ENCODE measurements at regions not wholly inside any gene's neighbourhood (a gene's known extent, or its start where the extent isn't known, plus 50 kb on each side); places are given as distances from the start of the nearest gene placed in this dataset.
"Not testable (repeated sequence)": the region's sequence is repeated elsewhere in the genome, so short reads cannot be mapped to it uniquely, and the experiment has no call there.

- DNase-seq, result no peak
Measured at GRCh38 chr5:6273090-6273735, 105.1 kb downstream of the MED10 start.

GRCh38 chr5:6269925-6270324 lies 108.4 kb downstream of the MED10 start:
- DNase-seq, result no peak

GRCh38 chr5:6266671-6267197 lies 111.6 kb downstream of the MED10 start:
- DNase-seq, result no peak

- DNase-seq, result no peak
Measured at GRCh38 chr5:6264394-6264793, 114.0 kb downstream of the MED10 start.

- no peak for DNase-seq
Measured at GRCh38 chr5:6262651-6263363, 115.5 kb downstream of the MED10 start.

- DNase-seq, result no peak
Measured at GRCh38 chr5:6261668-6262067, 116.7 kb downstream of the MED10 start.

GRCh38 chr5:6261256-6261655 lies 117.1 kb downstream of the MED10 start:
- no peak for DNase-seq

GRCh38 chr5:6260846-6261245 lies 117.5 kb downstream of the MED10 start:
- DNase-seq, result no peak

- DNase-seq, result no peak
Measured at GRCh38 chr5:6256901-6257300, 121.4 kb downstream of the MED10 start.

GRCh38 chr5:6255956-6256355 lies 122.4 kb downstream of the MED10 start:
- DNase-seq, result no peak

GRCh38 chr5:6253846-6254245 lies 124.5 kb downstream of the MED10 start:
- no peak for DNase-seq

- DNase-seq, result no peak
Measured at GRCh38 chr5:6253281-6253680, 125.1 kb downstream of the MED10 start.

- DNase-seq, result no peak
Measured at GRCh38 chr5:6252581-6252980, 125.8 kb downstream of the MED10 start.

- DNase-seq, result no peak
Measured at GRCh38 chr5:6251565-6252102, 126.7 kb downstream of the MED10 start.

GRCh38 chr5:6250121-6250520 lies 128.2 kb downstream of the MED10 start:
- DNase-seq, result no peak

- no peak for DNase-seq
Measured at GRCh38 chr5:6248132-6248531, 130.2 kb downstream of the MED10 start.

GRCh38 chr5:6246820-6247437 lies 131.4 kb downstream of the MED10 start:
- no peak for DNase-seq

GRCh38 chr5:6244339-6244714 lies 134.0 kb downstream of the MED10 start:
- DNase-seq, result no peak

GRCh38 chr5:6243706-6244338 lies 134.5 kb downstream of the MED10 start:
- DNase-seq, result no peak

- not testable (repeated sequence) for DNase-seq
Measured at GRCh38 chr5:6241056-6241455, 137.3 kb downstream of the MED10 start.

- no peak for DNase-seq
Measured at GRCh38 chr5:6236858-6237481, 141.4 kb downstream of the MED10 start.

GRCh38 chr5:6236170-6236793 lies 142.1 kb downstream of the MED10 start:
- DNase-seq, result no peak

Measured in fibroblast of skin of right biceps (primary cell).